ENCODE measurements at regions not wholly inside any gene's neighbourhood (a gene's known extent, or its start where the extent isn't known, plus 50 kb on each side); places are given as distances from the start of the nearest gene placed in this dataset.

- no peak overlapping the region for H3K4me3 ChIP-seq (ENCODE audit: low read length)
- Mint-ChIP-seq H3K27ac (no peak overlapping the region), H3K27me3 (peaks cover 10 to 13% of the 10 kb centered on the region in 2 donors), H3K36me3 (no peaks in the 10 kb centered on the region), H3K4me1 (no peaks in the 10 kb centered on the region), H3K4me3 (no peak overlapping the region), H3K9me3 (no peaks in the 10 kb centered on the region)
- POLR2A ChIA-PET: no interaction called here
- H3K27ac ChIP-seq (ENCODE audit: low read depth, low read length): no peak overlapping the region
- no peaks in the 10 kb centered on the region for H3K4me1 ChIP-seq (ENCODE audit: insufficient read depth, low read length)
- CTCF ChIA-PET: no interaction called here
- no peak for DNase-seq
- H3K36me3 ChIP-seq (ENCODE audit: insufficient read depth, low read length): no peaks in the 10 kb centered on the region
- H3K27me3 ChIP-seq (ENCODE audit: insufficient read depth, low read length, poor library complexity, severe bottlenecking): no peaks in the 10 kb centered on the region
- no peaks in the 10 kb centered on the region for H3K9me3 ChIP-seq (ENCODE audit: low read length)
These were observed 218.4 kb upstream of the PIK3R1 start for GRCh38 chr5:67997148-67997547.

DNA sequence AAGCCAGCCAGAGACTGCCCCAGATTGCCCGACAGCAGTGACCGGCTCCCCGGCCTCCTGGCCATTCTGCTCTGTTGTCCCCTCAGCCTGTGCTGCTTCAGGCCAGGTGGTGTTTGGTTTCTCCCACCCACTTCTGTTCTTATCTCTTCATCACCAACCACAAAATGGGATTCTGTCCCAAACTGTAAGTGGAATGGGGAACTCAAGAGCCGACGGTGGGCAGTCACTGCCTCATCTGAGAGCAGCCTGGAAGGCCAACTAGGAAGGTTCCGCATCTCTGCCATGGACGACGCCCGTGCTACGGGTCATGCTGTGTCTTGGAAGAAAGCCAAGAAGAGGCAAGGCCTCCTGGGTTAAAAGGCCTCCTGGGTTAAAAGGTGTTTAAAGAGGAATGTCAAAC, 219.0 kb upstream of the PIK3R1 start:
- H3K9me3 Mint-ChIP-seq: no peaks in the 10 kb centered on the region
- H3K36me3 Mint-ChIP-seq: no peaks in the 10 kb centered on the region
- no peaks in the 10 kb centered on the region for H3K9me3 ChIP-seq (ENCODE audit: low read length)
- H3K36me3 ChIP-seq (ENCODE audit: insufficient read depth, low read length): no peaks in the 10 kb centered on the region
- no peaks in the 10 kb centered on the region for H3K4me1 Mint-ChIP-seq
- DNase-seq: no peak
- CTCF ChIA-PET: no interaction called here
- no peak overlapping the region for H3K4me3 Mint-ChIP-seq
- H3K4me3 ChIP-seq (ENCODE audit: low read length): no peak overlapping the region
- H3K27ac ChIP-seq (ENCODE audit: low read depth, low read length): no peak overlapping the region
- H3K27me3 Mint-ChIP-seq: peaks cover 10 to 13% of the 10 kb centered on the region in 2 donors
- H3K4me1 ChIP-seq (ENCODE audit: insufficient read depth, low read length): no peaks in the 10 kb centered on the region
- H3K27me3 ChIP-seq (ENCODE audit: insufficient read depth, low read length, poor library complexity, severe bottlenecking): no peaks in the 10 kb centered on the region
- POLR2A ChIA-PET: no interaction called here
- H3K27ac Mint-ChIP-seq: peak overlapping the region in 1 of 8 donors; percentile 7

DNA sequence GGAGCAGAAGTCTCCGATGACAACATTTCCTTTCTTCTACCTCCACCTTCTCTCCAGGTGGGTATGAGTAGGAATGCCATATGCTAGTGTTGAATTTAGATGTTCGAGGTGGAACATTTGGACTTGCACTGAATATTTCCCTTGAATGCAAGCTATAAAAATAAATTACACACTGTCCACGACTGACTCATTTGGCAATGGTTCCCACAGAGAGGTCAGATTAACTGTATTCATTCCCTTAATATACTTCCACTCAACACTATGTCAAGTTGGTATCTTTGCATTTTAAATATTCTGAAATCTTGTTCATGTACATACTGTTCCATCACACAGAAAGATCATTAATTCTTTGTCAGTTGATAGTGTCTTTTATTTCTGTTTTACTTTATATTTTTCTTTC, 222.6 kb upstream of the PIK3R1 start:
- peaks cover 9 to 30% of the 10 kb centered on the region in 2 donors for H3K27me3 Mint-ChIP-seq

GRCh38 chr5:67989456-67989855, 226.1 kb upstream of the PIK3R1 start:
- Mint-ChIP-seq H3K27me3 (peaks cover 13 to 24% of the 10 kb centered on the region in 2 donors), H3K9me3 (no peaks in the 10 kb centered on the region), H3K4me1 (no peaks in the 10 kb centered on the region), H3K4me3 (no peak overlapping the region), H3K27ac (no peak overlapping the region), H3K36me3 (no peaks in the 10 kb centered on the region)
- Histone ChIP-seq H3K27ac (ENCODE audit: low read depth, low read length) (no peak overlapping the region), H3K27me3 (ENCODE audit: insufficient read depth, low read length, poor library complexity, severe bottlenecking) (no peaks in the 10 kb centered on the region), H3K36me3 (ENCODE audit: insufficient read depth, low read length) (no peaks in the 10 kb centered on the region), H3K4me3 (ENCODE audit: low read length) (no peak overlapping the region), H3K9me3 (ENCODE audit: low read length) (no peaks in the 10 kb centered on the region), H3K4me1 (ENCODE audit: insufficient read depth, low read length) (no peaks in the 10 kb centered on the region)
- POLR2A ChIA-PET: no interaction called here
- DNase-seq: no peak
- CTCF ChIA-PET: no interaction called here

More for the DNA sequence above, 222.6 kb upstream of the PIK3R1 start:
- no peaks in the 10 kb centered on the region for H3K36me3 ChIP-seq (ENCODE audit: insufficient read depth, low read length)
- no peak overlapping the region for H3K27ac Mint-ChIP-seq
- no peak overlapping the region for H3K27ac ChIP-seq (ENCODE audit: low read depth, low read length)
- no peaks in the 10 kb centered on the region for H3K9me3 Mint-ChIP-seq
- no peaks in the 10 kb centered on the region for H3K4me1 ChIP-seq (ENCODE audit: insufficient read depth, low read length)
- H3K27me3 ChIP-seq (ENCODE audit: insufficient read depth, low read length, poor library complexity, severe bottlenecking): no peaks in the 10 kb centered on the region
- no peak overlapping the region for H3K4me3 Mint-ChIP-seq
- no peak overlapping the region for H3K4me3 ChIP-seq (ENCODE audit: low read length)
- H3K36me3 Mint-ChIP-seq: no peaks in the 10 kb centered on the region
- H3K9me3 ChIP-seq (ENCODE audit: low read length): no peaks in the 10 kb centered on the region
- ChIA-PET POLR2A (no interaction called here), CTCF (no interaction called here)
- no peaks in the 10 kb centered on the region for H3K4me1 Mint-ChIP-seq
- no peak for DNase-seq

- Mint-ChIP-seq H3K4me1 (no peaks in the 10 kb centered on the region), H3K27me3 (peaks cover 5 to 17% of the 10 kb centered on the region in 2 donors), H3K36me3 (no peaks in the 10 kb centered on the region), H3K27ac (no peak overlapping the region), H3K4me3 (no peak overlapping the region), H3K9me3 (no peaks in the 10 kb centered on the region)
- Histone ChIP-seq H3K4me3 (ENCODE audit: low read length) (no peak overlapping the region), H3K9me3 (ENCODE audit: low read length) (no peaks in the 10 kb centered on the region), H3K27me3 (ENCODE audit: insufficient read depth, low read length, poor library complexity, severe bottlenecking) (no peaks in the 10 kb centered on the region), H3K27ac (ENCODE audit: low read depth, low read length) (no peak overlapping the region), H3K36me3 (ENCODE audit: insufficient read depth, low read length) (no peaks in the 10 kb centered on the region), H3K4me1 (ENCODE audit: insufficient read depth, low read length) (no peaks in the 10 kb centered on the region)
- ChIA-PET CTCF (no interaction called here), POLR2A (no interaction called here)
- no peak for DNase-seq
These were observed 228.8 kb upstream of the PIK3R1 start for GRCh38 chr5:67986761-67987160.

- no peak overlapping the region for H3K4me3 ChIP-seq (ENCODE audit: low read length)
- H3K9me3 Mint-ChIP-seq: peaks cover 0 to 2% (median 0%) of the 10 kb centered on the region in 5 donors
- H3K4me1 Mint-ChIP-seq: no peaks in the 10 kb centered on the region
- peak overlapping the region in 1 of 8 donors; percentile 52 for H3K27ac Mint-ChIP-seq
- no peaks in the 10 kb centered on the region for H3K27me3 ChIP-seq (ENCODE audit: insufficient read depth, low read length, poor library complexity, severe bottlenecking)
- H3K27ac ChIP-seq (ENCODE audit: low read depth, low read length): no peak overlapping the region
- H3K4me1 ChIP-seq (ENCODE audit: insufficient read depth, low read length): no peaks in the 10 kb centered on the region
- no peaks in the 10 kb centered on the region for H3K36me3 Mint-ChIP-seq
- H3K9me3 ChIP-seq (ENCODE audit: low read length): no peaks in the 10 kb centered on the region
- DNase-seq: no peak
- peaks cover 5 to 17% of the 10 kb centered on the region in 2 donors for H3K27me3 Mint-ChIP-seq
- no peak overlapping the region for H3K4me3 Mint-ChIP-seq
- POLR2A ChIA-PET: no interaction called here
- H3K36me3 ChIP-seq (ENCODE audit: insufficient read depth, low read length): no peaks in the 10 kb centered on the region
- CTCF ChIA-PET: no interaction called here
These were observed 229.7 kb upstream of the PIK3R1 start for GRCh38 chr5:67985686-67986387.

- POLR2A ChIA-PET: no interaction called here
- Histone ChIP-seq H3K27ac (ENCODE audit: low read depth, low read length) (no peak overlapping the region), H3K9me3 (ENCODE audit: low read length) (no peaks in the 10 kb centered on the region), H3K4me1 (ENCODE audit: insufficient read depth, low read length) (no peaks in the 10 kb centered on the region), H3K27me3 (ENCODE audit: insufficient read depth, low read length, poor library complexity, severe bottlenecking) (no peaks in the 10 kb centered on the region), H3K36me3 (ENCODE audit: insufficient read depth, low read length) (no peaks in the 10 kb centered on the region), H3K4me3 (ENCODE audit: low read length) (no peak overlapping the region)
- CTCF ChIA-PET: no interaction called here
- Mint-ChIP-seq H3K4me3 (no peak overlapping the region), H3K27me3 (peaks cover 5 to 6% of the 10 kb centered on the region in 2 donors), H3K27ac (no peak overlapping the region), H3K9me3 (peaks cover 0 to 2% (median 0%) of the 10 kb centered on the region in 5 donors), H3K36me3 (no peaks in the 10 kb centered on the region), H3K4me1 (no peaks in the 10 kb centered on the region)
- no peak for DNase-seq
These were observed 231.0 kb upstream of the PIK3R1 start for GRCh38 chr5:67984546-67984945.

DNA sequence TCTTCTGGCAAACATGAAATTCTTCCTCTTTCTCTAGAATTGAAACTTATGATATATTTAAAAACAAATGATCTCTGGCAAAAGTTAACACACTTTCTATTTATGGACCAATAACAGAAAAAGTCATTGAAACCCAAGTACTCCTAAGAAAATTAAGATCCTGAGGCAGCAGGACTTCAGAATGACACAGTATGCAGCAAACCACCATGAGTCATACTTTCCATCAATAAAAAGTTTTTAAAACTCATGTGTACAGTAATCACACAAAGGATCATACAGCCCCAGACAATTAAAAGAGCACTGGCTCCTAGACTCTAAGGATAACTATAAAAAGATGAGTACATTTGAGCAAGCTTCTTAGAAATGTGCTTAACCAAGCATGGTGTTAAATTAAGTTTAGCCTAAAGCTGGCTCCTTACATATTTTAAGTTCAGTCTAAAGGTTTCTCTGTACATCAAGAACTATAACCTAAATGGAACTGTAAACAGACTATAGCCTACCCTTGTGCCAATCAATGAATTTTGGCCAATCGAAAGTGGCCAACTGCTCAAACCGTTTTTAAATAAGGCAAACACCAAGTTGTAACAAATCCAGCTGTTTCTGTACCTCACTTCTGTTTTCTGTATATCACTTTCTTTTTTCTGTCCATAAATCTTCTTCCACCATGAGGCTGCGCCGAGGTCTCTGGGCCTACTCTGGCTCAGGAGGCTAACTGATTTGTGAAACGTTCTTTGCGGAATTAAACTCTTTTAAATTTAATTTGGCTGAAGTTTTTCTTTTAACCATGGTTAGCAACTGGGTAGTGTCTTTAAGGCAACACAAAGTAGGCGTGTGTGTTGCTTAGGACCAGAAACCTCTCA, 232.1 kb upstream of the PIK3R1 start:
- POLR2A ChIA-PET: no interaction called here
- no peaks in the 10 kb centered on the region for H3K4me1 ChIP-seq (ENCODE audit: insufficient read depth, low read length)

More for the DNA sequence above, 232.1 kb upstream of the PIK3R1 start:
- no peaks in the 10 kb centered on the region for H3K27me3 ChIP-seq (ENCODE audit: insufficient read depth, low read length, poor library complexity, severe bottlenecking)
- H3K36me3 ChIP-seq (ENCODE audit: insufficient read depth, low read length): no peaks in the 10 kb centered on the region
- no peak overlapping the region for H3K27ac ChIP-seq (ENCODE audit: low read depth, low read length)
- no peaks in the 10 kb centered on the region for H3K4me1 Mint-ChIP-seq
- DNase-seq: no peak
- CTCF ChIA-PET: no interaction called here
- no peak overlapping the region for H3K4me3 ChIP-seq (ENCODE audit: low read length)
- peaks cover 0 to 5% of the 10 kb centered on the region in 2 donors for H3K27me3 Mint-ChIP-seq
- no peak overlapping the region for H3K27ac Mint-ChIP-seq
- H3K9me3 Mint-ChIP-seq: peaks cover 0 to 2% (median 0%) of the 10 kb centered on the region in 5 donors
- H3K36me3 Mint-ChIP-seq: no peaks in the 10 kb centered on the region
- no peak overlapping the region for H3K4me3 Mint-ChIP-seq
- no peaks in the 10 kb centered on the region for H3K9me3 ChIP-seq (ENCODE audit: low read length)

Data from CD8-positive, alpha-beta memory T cell (primary cell).